Right atrium auricular region (tissue), 2 donors: ENCODE measurements at regions not wholly inside any gene's neighbourhood (a gene's known extent, or its start where the extent isn't known, plus 50 kb on each side); places are given as distances from the start of the nearest gene placed in this dataset.

ENCODE experiments used
- DNase-seq: peaks from one replicate; pipeline ENCODE4 v3.0.0-alpha.2; 2019; ENCODE audit warnings: low spot score
- H3K27ac ChIP-seq, 2 donors: fragments of 200-600 bp; sonication (generic); 1 replicate in 1 of 2; 2 replicates in 1 of 2; pipeline ENCODE4 v1.5.1; 2016 to 2019
- H3K27me3 ChIP-seq, 2 donors: fragments of 200-600 bp; sonication (generic); one replicate each; pipeline versions ENCODE4 v1.5.1 to v1.6.0; 2017 to 2019
- H3K36me3 ChIP-seq: fragments of 200-600 bp; sonication (generic); one replicate; pipeline ENCODE4 v1.5.1; 2016
- H3K4me1 ChIP-seq, 2 donors: fragments of 200-600 bp; sonication (generic); one replicate each; pipeline versions ENCODE4 v1.5.1 to v1.6.0; 2017 to 2019
- H3K4me3 ChIP-seq, 2 donors: fragments of 200-600 bp; sonication (generic); 1 replicate in 1 of 2; 2 replicates in 1 of 2; pipeline ENCODE4 v1.5.1; 2017 to 2019; ENCODE audit warnings: mild to moderate bottlenecking in 1 of 2, moderate library complexity in 1 of 2
- H3K9me3 ChIP-seq, 2 donors: fragments of 200-600 bp; sonication (generic); one replicate each; pipeline ENCODE4 v1.5.1; 2019
- CTCF ChIP-seq, 2 donors: fragments of 200-600 bp; sonication (generic); IDR thresholded peaks; one replicate each; pipeline ENCODE4 v1.5.1; 2019; ENCODE audit warnings: antibody characterized with exemption in 2 of 2

GRCh38 chr21:39064325-39065012 lies 118.8 kb downstream of the PSMG1 start:
- no peak for TF ChIP-seq CTCF (IDR thresholded peaks at IDR 0.05)
- DNase-seq, result no peak
- no peak overlapping the region for H3K4me3 ChIP-seq
- no peaks in the 10 kb centered on the region for H3K27me3 ChIP-seq
- no peak overlapping the region for H3K27ac ChIP-seq
- H3K36me3 ChIP-seq, result no peaks in the 10 kb centered on the region
- peaks cover 0 to 27% of the 10 kb centered on the region in 2 donors for H3K4me1 ChIP-seq
- H3K9me3 ChIP-seq, result peaks cover 0 to 12% of the 10 kb centered on the region in 2 donors

- Histone ChIP-seq H3K4me3 (no peak overlapping the region), H3K9me3 (peaks cover 0 to 12% of the 10 kb centered on the region in 2 donors), H3K27me3 (no peaks in the 10 kb centered on the region), H3K36me3 (no peaks in the 10 kb centered on the region), H3K27ac (no peak overlapping the region), H3K4me1 (peaks cover 0 to 27% of the 10 kb centered on the region in 2 donors)
- TF ChIP-seq CTCF (IDR thresholded peaks at IDR 0.05), result no peak
- no peak for DNase-seq
Measured at GRCh38 chr21:39063517-39063916, 119.7 kb downstream of the PSMG1 start.

- Histone ChIP-seq H3K9me3 (peaks cover 0 to 12% of the 10 kb centered on the region in 2 donors), H3K36me3 (no peaks in the 10 kb centered on the region), H3K4me1 (peaks cover 0 to 17% of the 10 kb centered on the region in 2 donors), H3K27ac (no peak overlapping the region), H3K27me3 (no peaks in the 10 kb centered on the region), H3K4me3 (no peak overlapping the region)
- no peak for DNase-seq
- no peak for TF ChIP-seq CTCF (IDR thresholded peaks at IDR 0.05)
Measured at GRCh38 chr21:39062196-39062595, 121.1 kb downstream of the PSMG1 start.

- Histone ChIP-seq H3K9me3 (peaks cover 0 to 12% of the 10 kb centered on the region in 2 donors), H3K27me3 (no peaks in the 10 kb centered on the region), H3K27ac (no peak overlapping the region), H3K4me3 (no peak overlapping the region), H3K4me1 (peaks cover 0 to 12% of the 10 kb centered on the region in 2 donors), H3K36me3 (no peaks in the 10 kb centered on the region)
- DNase-seq, result no peak
- no peak for TF ChIP-seq CTCF (IDR thresholded peaks at IDR 0.05)
Measured at GRCh38 chr21:39061766-39062165, 121.5 kb downstream of the PSMG1 start.

GRCh38 chr21:39060485-39061083 lies 122.7 kb downstream of the PSMG1 start:
- no peaks in the 10 kb centered on the region for H3K27me3 ChIP-seq
- H3K27ac ChIP-seq, result no peak overlapping the region
- no peak for DNase-seq
- peaks cover 0 to 9% of the 10 kb centered on the region in 2 donors for H3K4me1 ChIP-seq
- no peak overlapping the region for H3K4me3 ChIP-seq
- H3K9me3 ChIP-seq, result peaks cover 0 to 12% of the 10 kb centered on the region in 2 donors
- no peaks in the 10 kb centered on the region for H3K36me3 ChIP-seq
- no peak for TF ChIP-seq CTCF (IDR thresholded peaks at IDR 0.05)
